ENCODE measurements at regions not wholly inside any gene's neighbourhood (a gene's known extent, or its start where the extent isn't known, plus 50 kb on each side); places are given as distances from the start of the nearest gene placed in this dataset.

GRCh38 chr18:54100920-54101470 is 123.5 kb downstream of the MBD2 start:
- DNase-seq: no peak

GRCh38 chr18:54100466-54100865 is 124.0 kb downstream of the MBD2 start:
- DNase-seq: no peak

- no peak for DNase-seq
Measured at GRCh38 chr18:54094474-54094873, 130.0 kb downstream of the MBD2 start.

DNA sequence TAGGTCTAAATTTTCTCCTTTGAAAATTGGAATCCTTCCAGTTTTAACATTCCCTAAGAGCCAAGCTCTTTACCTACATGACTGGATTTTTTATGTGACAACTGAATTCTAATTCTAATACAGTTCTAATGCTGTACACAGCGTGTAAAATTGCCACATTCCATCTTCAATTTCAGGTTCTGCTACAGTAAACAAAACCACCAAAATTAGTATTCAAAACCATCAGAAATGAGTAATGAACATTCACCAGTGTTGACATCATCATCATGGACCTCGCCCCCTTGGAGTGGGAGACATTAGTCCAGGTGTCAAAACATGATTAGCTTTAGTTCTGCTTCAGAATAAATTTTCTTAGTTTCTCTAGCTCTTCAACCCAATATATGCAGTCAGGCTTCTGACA is 133.6 kb downstream of the MBD2 start:
- DNase-seq: no peak

DNA sequence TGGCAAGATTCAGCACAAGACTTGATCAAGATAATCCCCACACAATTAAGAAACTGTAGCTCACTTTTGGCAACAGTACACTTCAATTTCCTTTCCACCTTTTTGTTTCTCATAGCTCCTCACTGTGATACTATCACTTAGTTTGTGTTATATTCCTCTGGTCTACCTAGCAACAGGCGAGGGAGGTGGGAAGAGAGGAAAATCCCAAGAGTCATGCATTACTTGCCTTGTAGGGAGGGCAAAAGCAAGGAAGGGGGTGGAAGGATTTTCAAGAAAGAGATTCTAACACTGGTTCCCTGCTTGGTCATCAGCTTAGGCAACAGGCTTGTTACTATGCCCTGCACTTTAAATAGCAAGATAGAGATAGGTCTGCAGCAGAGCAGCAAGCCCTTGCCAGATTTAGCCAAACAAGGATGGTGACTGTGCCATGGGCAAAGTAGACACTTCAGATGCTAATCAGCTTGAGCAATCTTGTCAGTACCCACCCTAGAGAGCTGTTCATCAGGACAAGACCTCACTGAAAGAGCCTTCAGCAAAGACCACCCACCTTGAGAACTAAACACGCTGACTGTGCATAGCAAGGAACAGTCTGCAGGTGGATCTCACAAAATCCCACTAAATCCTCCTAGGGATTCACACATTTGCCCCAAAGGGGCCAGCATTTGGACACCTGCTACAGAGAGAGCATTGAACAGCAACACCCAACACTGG is 134.6 kb downstream of the MBD2 start:
- DNase-seq: no peak

DNA sequence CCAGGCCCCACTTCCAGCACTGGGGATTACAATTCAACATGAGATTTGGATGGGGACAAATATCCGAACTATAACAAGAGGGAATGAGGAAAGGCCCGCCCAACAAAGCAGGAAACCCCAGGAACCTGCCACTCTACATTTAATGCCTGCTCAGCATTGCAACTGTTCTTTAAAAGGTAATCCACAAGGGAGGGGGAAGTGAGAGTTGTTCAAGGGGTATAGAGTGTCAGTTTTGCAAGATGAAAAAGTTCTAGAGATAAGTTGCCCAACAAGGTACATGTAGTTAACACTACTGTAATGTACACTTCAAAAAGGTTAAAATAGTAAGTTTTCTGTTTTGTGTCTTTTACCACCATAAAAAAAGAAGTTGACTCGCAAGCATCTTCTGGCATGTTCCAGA is 137.6 kb downstream of the MBD2 start:
- no peak for DNase-seq

- peak in 1 of 2 donors; percentile 42 for DNase-seq
Measured at GRCh38 chr18:54086046-54086802, 138.2 kb downstream of the MBD2 start.

GRCh38 chr18:54080858-54081257 is 143.6 kb downstream of the MBD2 start:
- no peak for DNase-seq

DNA sequence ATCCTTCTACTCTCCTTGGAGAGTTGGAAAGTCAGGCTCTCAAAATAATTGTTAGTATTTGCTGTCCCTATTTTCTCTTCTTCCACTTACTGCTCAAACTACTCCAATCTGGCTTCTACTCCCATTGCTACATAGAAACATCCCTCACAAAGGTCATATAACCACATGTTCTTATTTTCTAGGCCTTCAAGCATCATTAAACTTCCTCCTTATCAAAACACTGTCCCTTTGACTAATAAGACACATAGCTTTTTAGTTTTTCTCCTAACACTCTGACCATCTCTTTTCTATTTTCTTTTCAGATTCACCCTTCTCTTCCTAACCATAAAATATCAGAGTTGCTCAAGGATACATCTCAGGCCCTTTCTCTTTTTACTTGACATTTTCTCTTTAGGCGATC is 148.3 kb downstream of the MBD2 start:
- no peak for DNase-seq

DNA sequence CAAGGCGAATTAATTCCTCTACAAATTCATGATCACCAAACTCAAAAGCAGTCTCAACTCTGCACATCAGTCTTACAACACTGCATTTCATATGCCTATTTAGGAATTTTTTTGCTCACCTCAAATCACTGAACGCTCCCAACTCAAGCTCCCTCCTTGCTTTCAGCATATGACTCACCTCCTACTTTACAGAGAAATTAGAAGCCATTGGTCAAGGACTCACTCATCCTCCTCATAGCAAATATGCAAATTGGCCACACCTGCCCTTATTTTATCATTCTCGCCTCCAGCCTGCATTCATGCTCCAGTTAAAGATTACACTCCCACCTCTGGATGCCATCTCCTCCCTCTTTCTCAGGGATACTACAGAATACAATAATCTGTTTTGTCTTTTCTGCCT is 148.8 kb downstream of the MBD2 start:
- DNase-seq: no peak

DNA sequence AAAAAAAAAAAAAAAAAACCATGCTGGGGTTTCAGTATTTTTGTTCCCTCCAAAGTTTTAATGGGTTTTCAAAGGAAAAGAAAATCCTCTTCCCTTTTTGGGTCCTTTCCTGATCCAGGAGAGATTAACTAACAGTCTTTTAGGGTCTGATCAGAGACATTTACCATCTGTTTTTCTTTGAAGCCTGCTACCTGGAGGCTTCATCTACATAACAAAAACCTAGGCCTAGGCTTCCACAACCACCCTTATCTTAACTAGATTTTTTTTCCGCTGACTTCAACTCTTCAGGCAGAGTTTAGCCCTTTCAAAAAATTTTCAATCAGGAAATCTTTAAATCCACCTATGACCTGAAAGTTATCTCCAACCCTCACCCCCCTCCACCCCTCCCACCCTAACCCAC is 154.7 kb downstream of the MBD2 start:
- no peak for DNase-seq

GRCh38 chr18:54060343-54061005 is 164.0 kb downstream of the MBD2 start:
- no peak for DNase-seq

GRCh38 chr18:54052732-54053429 is 171.6 kb downstream of the MBD2 start:
- no peak for DNase-seq

DNA sequence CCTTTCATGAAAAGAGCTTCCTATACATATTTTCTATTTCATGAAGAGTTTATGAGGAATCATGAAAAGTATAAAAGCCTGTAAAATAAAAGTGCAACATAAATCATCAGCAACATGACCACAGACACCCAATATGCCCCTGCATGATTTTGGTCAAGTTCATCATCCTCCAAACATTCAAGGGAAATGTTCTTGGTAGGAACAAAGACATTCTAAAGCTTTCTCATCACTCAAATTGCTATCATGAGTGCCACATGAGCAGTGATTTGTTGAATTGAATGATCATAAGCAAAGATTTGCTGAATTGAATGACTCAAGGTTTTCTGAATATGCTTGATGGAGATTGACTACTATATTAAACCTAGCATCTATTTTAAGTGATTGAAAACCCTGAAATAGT is 172.2 kb downstream of the MBD2 start:
- DNase-seq: no peak

DNA sequence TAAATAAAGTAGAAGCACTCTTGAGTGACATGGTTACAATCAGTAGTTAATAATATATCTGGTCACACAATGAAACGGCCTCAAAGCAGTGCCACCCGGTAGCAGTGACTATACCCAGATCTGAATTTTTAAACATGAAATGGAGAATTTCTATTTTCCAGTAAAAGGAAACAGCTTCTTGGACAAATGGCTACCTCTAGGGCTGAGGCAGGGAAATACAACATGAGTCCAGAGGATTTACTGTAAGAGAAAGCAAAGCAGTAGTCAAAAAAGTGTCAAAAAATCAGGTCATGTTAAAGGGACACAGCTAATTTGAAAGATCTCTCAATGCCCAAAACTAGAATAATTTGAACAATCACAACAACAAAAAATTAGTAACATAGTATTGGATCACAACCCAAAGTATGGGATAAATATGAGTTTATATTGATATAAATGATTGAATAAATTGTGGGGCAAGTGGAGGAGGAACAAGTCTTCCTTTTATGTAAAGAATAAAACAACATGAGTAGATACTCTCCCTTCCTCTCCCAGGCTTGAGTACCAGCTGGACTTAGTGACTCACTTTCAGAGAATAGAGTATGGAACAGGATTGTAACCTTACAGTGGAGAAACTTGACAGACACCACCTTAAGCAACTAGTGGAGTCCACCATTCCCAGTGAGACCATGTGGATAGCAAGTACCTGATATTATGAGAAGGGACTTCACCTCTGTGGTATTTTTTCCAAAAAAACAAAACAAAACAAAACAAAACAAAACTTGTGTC is 180.8 kb downstream of the MBD2 start:
- no peak for DNase-seq

DNA sequence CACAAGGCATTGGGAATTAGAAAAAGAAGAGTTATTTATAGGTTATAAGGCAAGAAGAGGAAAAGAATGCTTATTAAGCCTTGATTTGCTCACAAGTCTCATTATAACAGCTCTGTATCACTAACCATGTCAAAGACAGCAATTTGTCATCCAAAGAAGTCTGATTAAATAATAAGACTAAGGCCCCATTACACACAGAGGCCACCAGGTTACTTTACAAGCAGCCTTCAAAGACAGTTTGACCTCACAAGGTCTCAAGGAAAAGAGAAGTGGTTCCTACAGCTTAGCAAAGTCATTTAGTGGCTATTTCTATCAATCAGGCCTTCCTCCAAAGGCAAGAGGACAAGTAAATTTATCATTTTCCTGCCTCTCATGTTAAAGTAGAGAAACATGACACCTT is 188.5 kb downstream of the MBD2 start:
- no peak for DNase-seq

DNA sequence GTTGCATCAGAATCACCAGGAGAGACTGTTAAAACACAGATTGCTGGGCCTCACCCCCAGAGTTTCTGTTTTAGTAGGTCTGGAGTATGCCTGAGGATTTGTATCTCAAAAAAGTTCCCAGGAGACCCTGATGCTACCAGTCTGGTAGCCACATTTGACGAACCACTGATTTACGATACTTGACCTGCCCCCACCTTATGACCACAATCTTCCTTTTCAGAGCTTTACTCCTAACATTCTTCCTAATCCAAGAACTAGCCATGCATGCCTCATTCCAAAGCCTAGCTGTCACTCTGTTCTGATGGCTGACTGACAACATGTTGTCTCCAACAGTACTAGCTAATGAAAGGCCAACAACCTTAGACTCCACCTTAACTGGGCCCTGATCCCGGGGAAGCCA is 191.4 kb downstream of the MBD2 start:
- no peak for DNase-seq

DNA sequence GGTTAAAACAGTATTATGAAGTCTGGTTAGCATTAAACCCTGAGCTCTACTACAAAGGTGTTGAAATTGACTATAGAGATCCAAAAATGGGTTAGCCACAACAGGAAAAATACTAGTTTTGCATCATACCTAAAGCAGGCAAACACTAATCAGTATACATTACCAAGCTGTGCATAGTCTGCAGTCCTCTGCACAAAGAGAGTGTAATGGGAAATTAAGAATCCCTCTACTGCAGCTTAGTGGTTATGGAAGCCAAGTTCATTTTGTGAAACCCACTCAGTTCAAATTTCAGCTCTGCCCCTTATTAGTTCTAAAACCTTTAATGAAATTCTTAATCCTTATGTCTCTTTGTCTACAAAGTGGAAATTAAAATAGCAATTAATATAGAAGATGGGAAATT is 192.1 kb downstream of the MBD2 start:
- no peak for DNase-seq

GRCh38 chr18:54031243-54031642 is 193.2 kb downstream of the MBD2 start:
- DNase-seq: no peak

- no peak for DNase-seq
Measured at GRCh38 chr18:54030434-54030833, 194.0 kb downstream of the MBD2 start.

DNA sequence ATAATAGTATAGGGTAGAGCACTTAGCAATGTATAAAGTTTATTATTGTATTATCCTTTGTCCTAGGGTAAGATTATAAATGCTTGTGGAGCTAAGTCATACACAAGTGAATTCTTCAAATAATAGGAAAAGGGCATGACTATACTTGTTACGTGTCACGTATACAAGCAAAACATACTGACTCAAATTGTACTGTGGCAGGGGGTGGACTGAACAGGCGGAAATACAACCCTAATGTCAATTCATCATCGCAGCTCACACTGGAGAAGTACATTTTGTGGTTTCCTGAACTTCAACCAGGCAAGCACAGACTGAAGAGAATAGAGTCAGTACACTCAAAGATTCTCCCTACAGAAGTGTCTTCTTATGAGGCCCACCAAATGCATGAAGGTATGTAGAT is 201.0 kb downstream of the MBD2 start:
- DNase-seq: no peak

- DNase-seq: no peak
Measured at GRCh38 chr18:54020966-54021365, 203.5 kb downstream of the MBD2 start.

Measured in CD4-positive, alpha-beta T cell treated with Interleukin-4 for 1 hour (primary cell).